ENCODE measurements at regions not wholly inside any gene's neighbourhood (a gene's known extent, or its start where the extent isn't known, plus 50 kb on each side); places are given as distances from the start of the nearest gene placed in this dataset.

DNA sequence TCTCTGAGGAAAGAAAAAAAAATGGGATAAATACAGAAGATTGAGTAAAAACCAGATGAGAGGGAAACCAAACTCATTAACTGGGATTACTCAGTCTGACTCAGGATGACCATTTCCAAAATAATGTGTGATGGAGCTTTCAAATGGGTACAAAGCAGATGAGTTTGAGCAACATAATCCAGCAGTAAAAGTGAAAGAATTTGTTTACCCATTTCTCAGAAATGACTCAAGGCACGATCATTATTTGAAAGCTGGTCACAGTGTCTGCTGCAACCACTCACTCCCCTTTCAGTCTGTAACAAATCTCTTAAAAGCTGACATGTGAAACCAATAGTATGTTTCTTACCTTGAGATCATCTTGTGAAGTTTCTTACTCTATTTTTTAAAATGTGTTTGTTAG, 104.7 kb upstream of the KLF14 start:
- TF ChIP-seq, protein P1, sequence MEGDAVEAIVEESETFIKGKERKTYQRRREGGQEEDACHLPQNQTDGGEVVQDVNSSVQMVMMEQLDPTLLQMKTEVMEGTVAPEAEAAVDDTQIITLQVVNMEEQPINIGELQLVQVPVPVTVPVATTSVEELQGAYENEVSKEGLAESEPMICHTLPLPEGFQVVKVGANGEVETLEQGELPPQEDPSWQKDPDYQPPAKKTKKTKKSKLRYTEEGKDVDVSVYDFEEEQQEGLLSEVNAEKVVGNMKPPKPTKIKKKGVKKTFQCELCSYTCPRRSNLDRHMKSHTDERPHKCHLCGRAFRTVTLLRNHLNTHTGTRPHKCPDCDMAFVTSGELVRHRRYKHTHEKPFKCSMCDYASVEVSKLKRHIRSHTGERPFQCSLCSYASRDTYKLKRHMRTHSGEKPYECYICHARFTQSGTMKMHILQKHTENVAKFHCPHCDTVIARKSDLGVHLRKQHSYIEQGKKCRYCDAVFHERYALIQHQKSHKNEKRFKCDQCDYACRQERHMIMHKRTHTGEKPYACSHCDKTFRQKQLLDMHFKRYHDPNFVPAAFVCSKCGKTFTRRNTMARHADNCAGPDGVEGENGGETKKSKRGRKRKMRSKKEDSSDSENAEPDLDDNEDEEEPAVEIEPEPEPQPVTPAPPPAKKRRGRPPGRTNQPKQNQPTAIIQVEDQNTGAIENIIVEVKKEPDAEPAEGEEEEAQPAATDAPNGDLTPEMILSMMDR (IDR thresholded peaks at IDR 0.05), result no peak
- no peak for TF ChIP-seq ZFX (IDR thresholded peaks at IDR 0.05; ENCODE audit: borderline replicate concordance)

Data from 22Rv1 (cell line).